ENCODE measurements at regions not wholly inside any gene's neighbourhood (a gene's known extent, or its start where the extent isn't known, plus 50 kb on each side); places are given as distances from the start of the nearest gene placed in this dataset.

DNA sequence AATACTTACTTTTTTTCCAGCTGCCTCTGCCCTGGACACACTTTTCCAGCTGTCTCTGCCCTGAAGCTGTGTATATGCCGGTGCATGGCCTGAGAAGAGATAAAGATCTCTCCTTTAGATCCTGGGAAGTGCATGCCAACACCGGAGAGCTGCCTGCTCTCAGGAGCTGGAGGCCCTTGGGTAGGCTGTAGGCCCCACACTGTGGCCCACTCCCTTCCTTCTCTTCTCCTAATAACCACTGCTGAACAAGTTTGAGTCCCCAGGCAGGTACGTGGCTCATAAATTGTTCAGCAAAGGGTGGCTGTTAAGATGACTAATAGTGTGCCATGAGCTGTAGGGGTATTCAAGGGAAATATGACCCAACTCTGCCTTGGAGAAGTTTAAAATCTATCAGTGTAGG, 102.5 kb downstream of the CD24 start:
- TF ChIP-seq ZBTB7A (IDR thresholded peaks at IDR 0.05; ENCODE audit: low read depth) (no peak), FOXM1 (IDR thresholded peaks at IDR 0.05; ENCODE audit: borderline replicate concordance, low read depth) (no peak), TCF12 (IDR thresholded peaks at IDR 0.05; ENCODE audit: low read depth) (no peak), EP300 (IDR thresholded peaks at IDR 0.05; ENCODE audit: borderline replicate concordance) (no peak), CREB1 (IDR thresholded peaks at IDR 0.05; ENCODE audit: low read depth) (no peak), CEBPB (IDR thresholded peaks at IDR 0.05) (no peak)
- TF ChIP-seq, protein P1, sequence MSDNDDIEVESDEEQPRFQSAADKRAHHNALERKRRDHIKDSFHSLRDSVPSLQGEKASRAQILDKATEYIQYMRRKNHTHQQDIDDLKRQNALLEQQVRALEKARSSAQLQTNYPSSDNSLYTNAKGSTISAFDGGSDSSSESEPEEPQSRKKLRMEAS (IDR thresholded peaks at IDR 0.05), result no peak

All from Ishikawa (cell line).